ENCODE measurements at regions not wholly inside any gene's neighbourhood (a gene's known extent, or its start where the extent isn't known, plus 50 kb on each side); places are given as distances from the start of the nearest gene placed in this dataset.

GRCh38 chr6:37561361-37561760 lies 61.7 kb upstream of the CCDC167 start:
- no peak for TF ChIP-seq CTCF (conservative IDR thresholded peaks at IDR 0.05; ENCODE audit: control insufficient read depth, insufficient read depth, low read depth, low read length)
- H3K4me3 ChIP-seq (ENCODE audit: control insufficient read depth, low read depth, low read length): no peak overlapping the region
- no peak for DNase-seq (ENCODE audit: low read depth)

DNA sequence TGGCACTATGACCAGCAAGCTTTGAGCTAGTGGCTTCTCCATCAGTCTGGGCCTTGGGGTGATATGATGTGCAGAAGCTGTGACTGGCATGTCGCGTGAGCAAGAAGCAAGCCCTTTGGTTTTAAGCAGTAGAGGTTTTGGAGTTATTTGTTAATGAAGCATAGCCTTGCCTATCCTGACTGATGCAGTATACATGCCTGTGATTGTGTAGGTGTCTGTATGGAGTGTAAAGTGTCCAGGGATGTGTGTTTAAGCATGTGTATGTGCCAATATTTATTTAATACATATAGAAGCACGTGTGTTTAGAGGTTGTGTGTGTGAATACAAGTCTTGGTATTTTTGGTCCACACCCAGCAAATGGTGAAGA lies 61.0 kb upstream of the CCDC167 start:
- TF ChIP-seq CTCF (conservative IDR thresholded peaks at IDR 0.05; ENCODE audit: control insufficient read depth, insufficient read depth, low read depth, low read length): no peak
- H3K4me3 ChIP-seq (ENCODE audit: control insufficient read depth, low read depth, low read length): no peak overlapping the region
- DNase-seq (ENCODE audit: low read depth): no peak

DNA sequence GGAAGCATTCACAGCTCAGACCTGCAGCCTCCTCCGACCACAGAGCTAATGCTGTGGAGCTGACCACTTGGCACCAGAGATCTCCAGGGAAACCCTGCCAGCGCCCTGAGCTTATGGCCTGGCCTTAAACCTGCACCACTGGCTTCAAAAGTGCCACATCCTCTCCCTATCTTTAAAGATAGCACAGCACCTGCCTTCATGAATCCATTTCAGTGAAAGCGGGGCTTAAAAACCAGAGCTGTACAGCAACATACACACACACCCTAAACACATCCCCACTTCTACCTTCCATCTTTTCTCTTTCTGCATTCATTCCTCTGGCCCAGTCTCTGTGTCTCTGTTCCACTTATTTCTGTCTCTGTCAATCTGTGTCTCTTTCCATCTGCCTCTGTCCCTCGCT lies 59.8 kb upstream of the CCDC167 start:
- H3K4me3 ChIP-seq (ENCODE audit: control insufficient read depth, low read depth, low read length): no peak overlapping the region
- no peak for TF ChIP-seq CTCF (conservative IDR thresholded peaks at IDR 0.05; ENCODE audit: control insufficient read depth, insufficient read depth, low read depth, low read length)
- no peak for DNase-seq (ENCODE audit: low read depth)

- no peak for DNase-seq (ENCODE audit: low read depth)
- no peak for TF ChIP-seq CTCF (conservative IDR thresholded peaks at IDR 0.05; ENCODE audit: control insufficient read depth, insufficient read depth, low read depth, low read length)
- no peak overlapping the region for H3K4me3 ChIP-seq (ENCODE audit: control insufficient read depth, low read depth, low read length)
These were observed 59.4 kb upstream of the CCDC167 start for GRCh38 chr6:37559050-37559449.

GRCh38 chr6:37558646-37559045 lies 59.0 kb upstream of the CCDC167 start:
- no peak for TF ChIP-seq CTCF (conservative IDR thresholded peaks at IDR 0.05; ENCODE audit: control insufficient read depth, insufficient read depth, low read depth, low read length)
- no peak overlapping the region for H3K4me3 ChIP-seq (ENCODE audit: control insufficient read depth, low read depth, low read length)
- no peak for DNase-seq (ENCODE audit: low read depth)

GRCh38 chr6:37558168-37558567 lies 58.5 kb upstream of the CCDC167 start:
- no peak for DNase-seq (ENCODE audit: low read depth)
- H3K4me3 ChIP-seq (ENCODE audit: control insufficient read depth, low read depth, low read length): no peak overlapping the region
- no peak for TF ChIP-seq CTCF (conservative IDR thresholded peaks at IDR 0.05; ENCODE audit: control insufficient read depth, insufficient read depth, low read depth, low read length)

DNA sequence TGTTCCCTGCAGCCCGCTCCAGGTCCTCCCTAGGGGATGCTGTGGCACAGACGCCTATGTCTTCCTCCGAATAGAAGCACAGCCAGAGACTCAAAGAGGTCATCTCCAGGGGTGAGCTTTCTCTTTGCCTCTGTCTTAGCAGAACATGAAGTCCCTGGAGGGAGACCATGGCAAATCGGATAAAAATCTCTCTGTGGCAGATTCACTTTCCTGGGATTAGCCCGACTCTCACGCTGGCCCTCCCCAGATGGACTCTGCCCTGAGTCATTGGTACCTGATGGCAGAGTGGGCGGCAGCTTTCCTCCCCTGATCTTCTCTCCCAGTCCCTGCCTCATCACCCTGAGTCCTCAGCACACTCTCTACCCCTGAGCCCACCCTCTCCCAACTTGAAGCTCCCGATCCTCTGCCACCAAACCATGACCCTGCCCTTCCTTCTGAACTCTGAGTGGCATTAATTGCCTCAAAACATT lies 58.0 kb upstream of the CCDC167 start:
- no peak overlapping the region for H3K4me3 ChIP-seq (ENCODE audit: control insufficient read depth, low read depth, low read length)
- DNase-seq (ENCODE audit: low read depth): no peak
- TF ChIP-seq CTCF (conservative IDR thresholded peaks at IDR 0.05; ENCODE audit: control insufficient read depth, insufficient read depth, low read depth, low read length): no peak

Data from fibroblast of mammary gland (primary cell).